Body of pancreas (tissue), 4 donors: ENCODE measurements at regions not wholly inside any gene's neighbourhood (a gene's known extent, or its start where the extent isn't known, plus 50 kb on each side); places are given as distances from the start of the nearest gene placed in this dataset.
"Not testable (repeated sequence)": the region's sequence is repeated elsewhere in the genome, so short reads cannot be mapped to it uniquely, and the experiment has no call there.

Source experiments
- ATAC-seq: fragments of 150-250 bp; one replicate; pipeline ENCODE4 v1.9.1; 2016
- DNase-seq, 4 donors: peaks; one replicate each; pipeline ENCODE4 v3.0.0-alpha.2; 2019
- H3K27ac ChIP-seq, 4 donors: fragments of 200-600 bp; sonication (generic); 1 replicate in 3 of 4; 2 replicates in 1 of 4; pipeline versions ENCODE4 v1.5.1 to v1.6.1; 2016 to 2019; ENCODE audit warnings: mild to moderate bottlenecking in 1 of 4, mixed read lengths in 1 of 4, moderate library complexity in 1 of 4
- H3K27me3 ChIP-seq, 2 donors: fragments of 200-600 bp; sonication (generic); one replicate each; pipeline ENCODE4 v1.6.0; 2016; ENCODE audit warnings: mild to moderate bottlenecking in 1 of 2
- H3K36me3 ChIP-seq, 2 donors: fragments of 200-600 bp; sonication (generic); replicated peaks in 1 of 2; 2 replicates each; pipeline ENCODE4 v1.5.1; 2016; ENCODE audit warnings: low read depth in 2 of 2; ENCODE audit not compliant: insufficient read depth in 1 of 2
- H3K4me1 ChIP-seq: fragments of 200-600 bp; sonication (generic); one replicate; pipeline ENCODE4 v1.6.0; 2016
- H3K4me3 ChIP-seq, 2 donors: fragments of 200-600 bp; sonication (generic); 1 replicate in 1 of 2; 2 replicates in 1 of 2; pipeline ENCODE4 v1.5.1; 2016 to 2019
- H3K9me3 ChIP-seq, 3 donors: fragments of 200-600 bp; sonication (generic); 1 replicate in 2 of 3; 2 replicates in 1 of 3; pipeline ENCODE4 v1.5.1; 2016
- CTCF ChIP-seq, 7 experiments: fragments of 450-650 bp in 4 of 7; fragments of 200-600 bp in 3 of 7; sonication (generic) in 3 of 7; IDR thresholded peaks; one replicate each; pipeline ENCODE4 v1.5.1; 2016 to 2019; ENCODE audit warnings: antibody characterized with exemption in 7 of 7
- POLR2A ChIP-seq, 3 donors: fragments of 450-650 bp; IDR thresholded peaks; one replicate each; pipeline ENCODE4 v1.6.1; 2016; ENCODE audit warnings: antibody characterized with exemption in 3 of 3, mild to moderate bottlenecking in 2 of 3
- WGBS, 2 donors: methylation state at CpG; one replicate each; pipeline ENCODE4 v1.1.5; 2017; 5-methylcytosine and 5-hydroxymethylcytosine counted together
- intact Hi-C: fragments of 100-400 bp; cut with DNase I; formaldehyde crosslinking; loops from one replicate; pipeline ENCODE4 v1.15.1; 2023

- Histone ChIP-seq H3K27me3 (no peaks in the 10 kb centered on the region), H3K9me3 (no peaks in the 10 kb centered on the region), H3K27ac (no peak overlapping the region), H3K4me1 (no peaks in the 10 kb centered on the region), H3K36me3 (no peaks in the 10 kb centered on the region), H3K4me3 (no peak overlapping the region)
- TF ChIP-seq POLR2A (IDR thresholded peaks at IDR 0.05) (no peak), CTCF (IDR thresholded peaks at IDR 0.05) (no peak)
- ATAC-seq (no peak), DNase-seq (no peak)
- 57 to 73% methylated on average over 1 of the region's 1 CpG for WGBS, 2 donors
- intact Hi-C loops: no loop called here
These were observed 77.1 kb upstream of the RXFP1 start for GRCh38 chr4:158444621-158445020.

- H3K4me3 ChIP-seq: no peak overlapping the region
- no peaks in the 10 kb centered on the region for H3K27me3 ChIP-seq
- ATAC-seq (peak; percentile 35), DNase-seq (no peak)
- H3K36me3 ChIP-seq: no peaks in the 10 kb centered on the region
- TF ChIP-seq CTCF (IDR thresholded peaks at IDR 0.05) (no peak), POLR2A (IDR thresholded peaks at IDR 0.05) (no peak)
- 59 to 71% methylated on average over 2 of the region's 2 CpGs for WGBS, 2 donors
- intact Hi-C loops: no loop called here
- no peaks in the 10 kb centered on the region for H3K9me3 ChIP-seq
- H3K4me1 ChIP-seq: no peaks in the 10 kb centered on the region
- H3K27ac ChIP-seq: no peak overlapping the region
These were observed 75.6 kb upstream of the RXFP1 start for GRCh38 chr4:158446106-158446505.

- Histone ChIP-seq H3K27ac (no peak overlapping the region), H3K27me3 (no peaks in the 10 kb centered on the region), H3K4me3 (no peak overlapping the region), H3K9me3 (no peaks in the 10 kb centered on the region), H3K4me1 (no peaks in the 10 kb centered on the region), H3K36me3 (no peaks in the 10 kb centered on the region)
- intact Hi-C loops: no loop called here
- 51 to 70% methylated on average over 1 of the region's 1 CpG for WGBS, 2 donors
- ATAC-seq: no peak
- no peak for DNase-seq
- no peak for TF ChIP-seq CTCF (IDR thresholded peaks at IDR 0.05)
- TF ChIP-seq POLR2A (IDR thresholded peaks at IDR 0.05): no peak
These were observed 70.9 kb upstream of the RXFP1 start for GRCh38 chr4:158450741-158451140.

GRCh38 chr4:158452116-158452515 lies 69.6 kb upstream of the RXFP1 start:
- H3K9me3 ChIP-seq, DNase-seq, H3K4me1 ChIP-seq, H3K27ac ChIP-seq, H3K4me3 ChIP-seq, H3K27me3 ChIP-seq, intact Hi-C loops, H3K36me3 ChIP-seq, ATAC-seq: not testable (repeated sequence)
- WGBS, 2 donors: 86 to 90% methylated on average over 1 of the region's 1 CpG

GRCh38 chr4:158458271-158458895 lies 63.3 kb upstream of the RXFP1 start:
- ATAC-seq (no peak), DNase-seq (no peak)
- Histone ChIP-seq H3K27me3 (no peaks in the 10 kb centered on the region), H3K4me3 (no peak overlapping the region), H3K27ac (no peak overlapping the region), H3K36me3 (no peaks in the 10 kb centered on the region), H3K4me1 (no peaks in the 10 kb centered on the region), H3K9me3 (no peaks in the 10 kb centered on the region)
- intact Hi-C loops: no loop called here
- no peak for TF ChIP-seq POLR2A (IDR thresholded peaks at IDR 0.05)
- no peak for TF ChIP-seq CTCF (IDR thresholded peaks at IDR 0.05)
- WGBS, 2 donors: 91% methylated on average over 2 of the region's 2 CpGs
